Activated CD4-positive, CD25-positive, alpha-beta regulatory T cell treated with anti-CD3 and anti-CD28 coated beads, Interleukin-2, amount 50 U/mL, for 24 hours (primary cell): ENCODE measurements at regions not wholly inside any gene's neighbourhood (a gene's known extent, or its start where the extent isn't known, plus 50 kb on each side); places are given as distances from the start of the nearest gene placed in this dataset.

Experiments used
- ATAC-seq, 2 donors: fragments of 150-1000 bp; cut with Tn5 transposase; one replicate each; pipeline ENCODE4 v1.10.0; 2021; ENCODE audit warnings: mild to moderate bottlenecking in 1 of 2, moderate library complexity in 1 of 2

DNA sequence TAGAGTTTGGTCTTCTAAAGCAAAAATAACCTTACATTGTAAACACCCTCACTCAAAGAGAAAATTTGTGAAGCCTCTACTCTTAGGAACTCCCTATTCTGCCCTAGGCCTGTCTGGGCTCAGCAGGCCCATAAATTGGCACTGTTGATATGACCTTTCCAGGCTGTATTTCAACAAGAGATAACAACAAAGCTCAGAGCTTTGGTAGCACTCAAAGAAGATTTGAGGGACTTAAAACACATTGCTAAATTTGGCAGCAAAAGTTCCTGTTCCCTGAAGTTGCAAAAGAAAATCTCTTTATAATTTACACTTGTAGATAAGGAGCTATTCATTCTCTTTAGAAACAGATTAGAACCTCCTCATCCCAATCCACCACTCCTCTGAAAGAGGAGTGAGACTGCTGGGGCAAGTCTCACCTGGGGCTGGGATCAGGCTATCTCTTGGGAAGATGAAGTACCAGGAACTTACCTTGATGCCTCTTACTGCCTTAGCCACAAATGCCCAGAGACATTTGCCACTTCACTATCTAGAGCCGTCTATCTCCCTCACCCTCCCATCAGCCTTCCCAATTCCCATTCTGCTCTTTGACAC, 110.4 kb upstream of the AKIP1 start:
- no peak for ATAC-seq

DNA sequence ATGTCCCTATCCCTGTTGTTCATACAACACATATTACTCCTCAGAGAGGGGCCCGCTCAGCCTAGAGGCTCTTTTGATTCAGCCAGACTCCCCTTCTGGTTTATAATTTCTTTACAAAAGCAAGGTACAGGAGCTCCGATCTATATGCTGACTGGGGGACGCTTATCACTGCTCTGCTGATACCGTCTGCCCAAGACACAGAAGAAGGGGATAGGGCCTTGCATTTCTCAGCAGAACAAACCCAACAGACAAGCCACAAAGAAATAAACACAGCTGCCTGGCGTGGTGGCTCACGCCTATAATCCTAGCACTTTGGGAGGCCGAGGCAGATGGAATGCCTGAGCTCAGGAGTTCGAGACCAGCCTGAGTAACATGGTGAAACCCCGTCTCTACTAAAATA, 109.9 kb upstream of the AKIP1 start:
- no peak for ATAC-seq

DNA sequence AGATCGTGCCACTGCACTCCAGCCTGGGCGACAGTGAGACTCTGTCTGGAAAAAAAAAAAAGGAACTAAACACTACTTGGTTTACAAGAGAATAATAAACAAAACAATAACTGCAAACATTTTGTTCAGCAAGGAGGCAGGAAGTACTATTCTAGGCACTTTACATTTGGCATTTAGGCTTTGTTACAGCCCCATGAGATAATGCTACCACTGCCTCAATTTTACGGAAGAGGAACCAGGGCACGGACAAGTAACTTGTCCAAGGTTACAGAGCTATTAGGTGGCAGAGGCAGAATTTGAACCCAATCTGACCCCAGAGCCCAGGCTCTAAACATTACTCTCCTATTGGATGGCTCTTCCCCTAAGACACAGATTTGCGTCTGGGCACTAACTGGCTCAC, 108.7 kb upstream of the AKIP1 start:
- ATAC-seq, result no peak

DNA sequence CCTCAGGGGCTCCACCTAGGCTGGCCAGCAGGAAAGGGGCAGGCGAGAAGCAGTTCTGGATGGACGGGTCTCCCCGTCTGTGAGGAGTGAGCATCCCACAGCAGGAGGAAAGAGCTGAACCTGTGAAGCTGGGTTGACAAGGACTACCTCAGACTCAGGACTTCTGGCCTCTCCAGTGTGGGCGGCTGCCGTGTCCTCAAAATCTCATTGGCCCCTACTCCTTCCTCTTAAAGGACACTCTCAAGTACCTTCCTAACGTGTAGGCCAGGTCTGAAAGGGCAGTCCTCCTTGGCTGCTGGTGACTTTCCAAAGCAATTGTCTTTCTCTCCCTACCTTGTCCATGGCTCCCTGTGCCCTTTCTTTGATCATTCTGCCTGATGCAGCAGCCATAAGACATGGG, 107.0 kb upstream of the AKIP1 start:
- no peak for ATAC-seq

DNA sequence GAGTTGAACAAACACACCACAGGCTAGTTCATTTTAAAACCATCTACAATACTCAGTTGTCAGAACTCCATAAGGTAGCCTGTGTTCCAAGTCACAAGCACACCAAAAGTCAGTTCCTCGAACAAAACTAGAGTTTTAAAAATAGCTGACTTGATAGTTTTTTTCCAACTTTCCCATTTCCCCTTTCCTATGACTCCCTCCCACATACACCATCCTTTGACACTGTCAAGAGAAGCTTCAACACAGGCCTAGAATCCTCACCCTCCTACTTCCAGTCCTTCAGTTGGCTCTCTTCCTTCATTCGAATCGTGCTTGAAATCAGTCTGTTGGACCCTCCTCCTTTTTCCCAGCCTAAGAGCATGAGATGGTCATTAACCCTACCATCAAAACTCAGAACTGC, 105.7 kb upstream of the AKIP1 start:
- ATAC-seq, result no peak

DNA sequence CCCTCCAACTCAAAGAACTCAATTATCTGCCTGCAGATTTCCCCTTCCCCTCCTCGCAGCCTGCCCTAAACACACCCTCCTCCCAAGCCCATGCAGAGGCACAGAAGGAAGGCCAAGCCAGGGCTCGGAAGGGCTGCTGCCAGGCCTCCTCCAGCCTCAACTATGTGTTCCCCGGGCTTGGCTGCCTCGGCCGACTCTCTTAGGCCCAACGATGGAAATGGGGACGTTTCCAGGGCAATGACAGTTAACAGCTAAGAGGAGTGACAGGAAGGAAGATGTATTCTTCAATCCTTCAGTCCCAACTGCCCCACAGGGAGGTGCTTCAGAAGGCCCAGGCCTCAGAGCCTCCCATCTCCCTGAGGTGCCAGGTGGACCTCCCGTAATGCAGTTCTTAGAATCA, 104.0 kb upstream of the AKIP1 start:
- ATAC-seq, result no peak

DNA sequence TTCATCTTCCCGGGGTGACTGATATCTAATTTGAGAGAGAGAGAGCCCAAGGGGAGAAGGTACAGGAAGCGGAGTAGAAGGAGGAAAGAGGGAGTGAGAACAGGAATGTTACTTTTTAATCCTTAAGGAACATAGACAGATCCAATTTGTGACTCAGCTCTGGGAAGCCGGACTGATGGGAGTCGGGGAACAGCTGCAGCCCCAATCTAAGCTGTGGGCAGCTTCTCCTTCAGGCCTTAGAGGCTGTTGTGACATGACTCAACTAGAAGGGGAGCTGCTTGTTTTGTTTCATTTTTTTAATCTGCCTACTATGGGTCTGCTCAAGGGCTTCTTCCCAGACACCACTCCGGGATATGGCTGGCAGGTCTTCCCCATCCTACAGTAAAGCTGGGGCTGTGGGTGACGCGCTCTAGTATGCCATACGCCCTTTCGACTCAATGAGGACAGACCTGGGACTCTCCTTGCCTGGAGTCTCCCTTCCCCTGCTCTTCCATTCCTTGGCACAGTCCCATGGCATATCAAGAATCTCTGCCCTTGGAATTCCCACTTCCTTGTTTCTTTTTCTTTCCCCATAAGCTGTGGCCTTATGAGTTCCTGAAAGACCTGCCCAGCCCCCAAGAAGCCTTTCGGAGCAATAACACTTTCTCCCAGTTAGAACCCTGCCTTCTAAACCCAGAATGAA, 103.3 kb upstream of the AKIP1 start:
- ATAC-seq, result no peak

DNA sequence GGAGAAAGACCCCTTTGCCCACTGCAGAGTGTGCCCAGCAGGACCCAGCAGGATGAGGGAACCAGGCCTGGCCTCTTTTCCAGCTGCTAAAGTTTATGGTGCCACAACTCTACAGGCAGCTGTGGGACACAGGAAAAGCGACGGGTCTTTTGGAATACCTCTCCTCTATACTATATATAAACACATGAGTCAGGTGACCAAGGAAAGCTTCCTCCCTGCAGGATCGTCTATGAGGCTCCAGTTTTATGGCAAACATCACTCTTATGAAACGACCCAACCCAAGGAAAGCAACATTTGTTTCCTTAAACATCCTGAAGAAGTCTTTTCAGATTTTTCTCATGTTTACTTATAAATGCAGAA, 102.8 kb upstream of the AKIP1 start:
- ATAC-seq, result no peak

DNA sequence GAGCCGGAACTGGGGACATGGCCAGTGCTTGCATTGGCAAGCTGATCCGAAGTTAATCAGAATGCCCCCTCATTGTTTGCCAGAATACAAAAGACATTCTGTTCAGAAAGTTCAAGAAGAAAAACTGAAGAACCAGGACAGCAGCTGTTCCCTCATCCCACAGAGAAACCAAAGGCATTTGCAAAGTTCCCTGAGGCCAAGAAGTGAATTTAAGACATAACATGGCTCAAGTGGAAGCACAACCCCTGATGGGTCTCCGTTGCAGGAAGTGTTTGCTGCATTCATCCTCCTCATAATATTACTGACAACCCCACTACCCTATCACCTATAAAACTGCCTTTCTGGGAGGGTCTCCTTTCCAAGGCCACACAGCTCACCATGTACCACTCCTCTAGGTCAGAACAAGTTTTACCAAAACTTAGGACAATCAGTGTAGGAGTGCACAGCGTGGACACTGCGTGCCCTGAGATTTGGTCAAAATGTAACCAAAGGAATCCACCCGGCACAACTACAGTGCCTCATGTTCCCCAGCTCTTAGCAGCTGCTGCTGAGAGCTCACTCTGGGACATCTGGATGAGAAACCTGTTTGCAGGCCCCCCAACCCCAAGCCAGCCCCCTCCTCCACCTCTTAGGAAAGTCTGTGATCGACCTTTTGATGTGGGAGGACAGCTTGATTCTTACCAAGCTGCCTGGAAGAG, 101.6 kb upstream of the AKIP1 start:
- ATAC-seq, result no peak

DNA sequence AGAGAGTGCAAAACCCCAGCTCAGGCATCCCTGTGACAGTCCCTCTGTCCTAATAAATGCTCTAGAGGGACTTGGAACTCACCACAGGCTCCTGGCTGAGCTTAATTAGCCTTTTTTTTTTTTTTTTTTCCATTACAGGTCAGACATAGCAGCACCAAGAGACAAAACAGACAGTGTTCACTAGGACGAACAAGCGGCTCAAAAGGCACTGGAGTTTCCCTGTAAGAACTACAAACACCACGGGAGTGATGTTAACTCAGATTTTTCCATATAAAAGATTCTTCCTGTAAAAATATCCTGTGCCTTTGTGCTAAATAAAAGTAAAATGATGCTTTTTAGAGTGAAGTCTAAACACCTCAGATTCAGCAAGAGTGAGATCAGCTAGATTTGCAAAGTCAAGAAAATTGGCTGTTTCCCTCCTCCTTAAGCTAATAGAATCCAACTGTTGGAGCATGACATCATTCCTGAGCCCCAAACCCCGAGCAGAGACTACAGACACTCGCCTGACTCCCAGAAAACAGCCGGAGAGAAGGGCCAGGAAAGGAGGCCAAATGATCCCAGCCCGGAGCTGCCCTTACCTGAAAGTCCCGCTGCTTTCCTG, 101.0 kb upstream of the AKIP1 start:
- no peak for ATAC-seq

DNA sequence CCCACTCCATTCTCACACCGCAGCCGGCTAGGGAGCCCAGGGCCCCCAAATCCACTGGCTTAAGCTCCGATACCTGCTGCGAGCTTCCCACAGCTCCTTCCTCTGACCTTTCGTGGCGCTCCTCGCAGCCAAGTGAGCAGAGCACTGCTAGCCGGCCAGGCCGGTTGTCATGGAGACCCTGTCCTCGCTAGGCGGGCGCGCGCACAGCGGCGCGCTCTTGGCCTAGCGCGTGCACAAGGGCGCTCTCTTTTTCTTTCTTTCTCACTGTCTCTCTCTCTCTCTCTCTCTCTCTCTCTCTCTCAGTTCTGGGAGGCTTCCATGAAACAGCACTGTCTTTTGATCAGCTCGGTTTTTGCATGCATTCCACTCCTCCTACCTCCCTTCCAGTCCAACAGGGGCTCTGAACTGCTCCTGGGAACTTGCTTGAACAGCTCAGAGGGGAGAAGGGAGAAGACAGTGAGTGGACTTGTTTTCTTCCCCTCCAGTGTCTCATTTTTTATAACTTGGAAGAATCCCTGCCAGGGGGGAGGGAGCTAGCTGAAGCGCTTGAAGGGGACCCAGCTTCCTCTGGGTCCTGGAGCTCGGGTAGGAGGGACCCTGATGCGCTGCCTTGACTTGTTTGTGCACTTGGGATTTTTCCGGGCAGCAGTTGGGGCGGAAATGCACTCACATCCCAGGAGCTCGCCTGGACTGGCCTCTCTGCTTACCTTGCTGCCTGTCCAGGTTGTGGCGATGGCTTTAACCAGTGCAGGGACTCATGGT, 100.3 kb upstream of the AKIP1 start:
- no peak for ATAC-seq

DNA sequence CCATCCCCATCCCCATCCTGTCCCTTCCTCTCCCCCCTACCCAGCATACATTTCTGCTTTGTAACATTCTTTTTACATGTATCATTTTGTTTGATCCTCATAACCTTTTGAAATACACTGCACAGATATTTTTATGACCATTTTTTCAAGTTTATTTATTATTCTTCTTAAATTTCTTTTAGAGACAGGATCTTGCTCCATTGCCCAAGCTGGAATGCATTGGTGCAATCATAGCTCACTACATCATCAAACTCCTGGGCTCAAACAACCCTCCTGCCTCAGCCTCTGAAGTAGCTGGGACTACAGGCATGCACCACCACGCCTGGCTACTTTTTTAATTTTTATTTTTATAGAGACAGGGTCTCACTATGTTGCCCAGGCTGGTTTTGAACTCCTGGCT, 99.4 kb upstream of the AKIP1 start:
- ATAC-seq, result no peak

DNA sequence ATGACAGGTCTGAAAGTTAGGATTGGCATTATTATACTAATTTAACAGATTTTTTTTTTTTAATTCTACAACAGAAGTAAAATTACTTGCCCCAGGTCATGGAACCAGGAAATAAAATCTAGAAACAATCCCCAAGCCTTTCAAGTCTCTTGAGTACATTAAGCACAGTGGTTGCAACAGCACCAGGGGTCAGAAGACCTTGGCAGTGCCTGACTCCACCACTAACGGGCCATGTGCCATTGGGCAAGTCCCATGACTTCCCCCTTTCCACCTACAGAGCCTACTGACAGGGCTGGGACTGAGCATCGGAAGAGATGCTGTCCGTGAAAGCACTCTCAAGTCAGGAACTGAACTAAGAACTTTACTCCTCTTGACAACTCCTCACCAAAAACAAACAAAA, 98.6 kb upstream of the AKIP1 start:
- no peak for ATAC-seq

DNA sequence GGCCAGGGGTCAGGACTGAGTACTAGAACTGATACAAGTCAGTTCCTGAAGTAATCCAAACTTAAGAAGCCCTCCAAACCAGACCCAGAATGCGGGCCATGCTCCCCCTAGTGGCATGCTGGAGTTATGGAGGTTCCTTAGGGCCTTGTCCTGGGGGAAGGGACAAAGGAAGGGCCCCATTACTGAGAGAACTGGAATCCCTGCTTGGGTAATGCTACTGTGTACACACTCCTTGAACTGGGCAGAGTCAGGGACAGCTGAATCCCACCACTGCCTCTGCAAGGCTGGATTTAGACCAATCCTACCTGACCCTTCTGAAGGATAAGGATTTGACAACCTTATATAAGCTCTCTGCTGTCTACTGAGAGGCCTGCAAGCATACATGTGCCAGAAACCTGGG, 97.3 kb upstream of the AKIP1 start:
- peak; percentile 35 to 67 for ATAC-seq

DNA sequence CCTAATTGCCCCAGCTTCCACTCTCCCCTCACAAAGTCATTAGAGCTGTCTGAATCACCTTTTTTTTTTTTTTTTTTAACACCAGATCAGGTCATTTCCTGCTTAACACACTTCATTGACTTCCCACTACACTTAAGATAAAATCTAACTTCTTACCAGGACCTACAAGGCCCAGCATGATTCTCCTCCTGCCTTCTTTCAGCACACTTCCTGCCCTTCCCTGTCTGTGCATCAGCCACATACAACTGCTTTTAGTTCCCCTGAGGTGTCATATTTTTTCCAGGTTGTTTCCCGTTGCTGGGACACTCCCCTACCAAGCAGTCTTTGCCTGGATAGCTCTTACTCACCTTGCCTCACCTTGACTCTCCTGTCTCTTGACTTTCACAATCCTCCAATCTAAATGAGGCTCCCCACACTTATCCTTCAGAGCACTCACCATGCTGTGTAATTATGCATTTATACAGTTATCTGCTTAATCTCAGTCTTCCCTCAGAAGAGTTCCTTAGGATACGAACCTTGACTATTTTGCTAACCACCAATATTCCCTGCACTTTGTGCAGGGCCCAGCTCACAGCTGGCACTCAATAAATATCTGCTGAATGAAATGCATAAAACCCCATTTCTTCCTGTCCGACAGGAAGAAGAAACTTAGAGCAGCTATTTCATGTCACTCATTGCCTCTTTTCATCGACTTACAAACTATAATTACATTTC, 96.6 kb upstream of the AKIP1 start:
- no peak for ATAC-seq

DNA sequence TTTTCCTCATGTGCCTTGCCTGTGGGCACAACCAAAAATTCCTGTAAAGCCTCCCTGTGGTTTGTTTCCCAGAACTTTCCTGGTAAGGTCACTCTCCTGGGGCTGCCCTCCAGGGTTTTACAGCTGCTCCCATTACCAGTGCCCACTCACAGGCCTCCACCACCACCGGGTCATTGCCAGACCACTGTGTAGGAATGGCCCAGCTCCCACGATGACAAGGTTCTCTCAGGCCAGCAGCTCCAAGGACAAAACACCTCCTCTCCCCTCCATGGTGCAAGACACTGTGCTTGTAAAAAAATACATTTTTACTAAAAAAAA, 96.1 kb upstream of the AKIP1 start:
- ATAC-seq, result no peak

DNA sequence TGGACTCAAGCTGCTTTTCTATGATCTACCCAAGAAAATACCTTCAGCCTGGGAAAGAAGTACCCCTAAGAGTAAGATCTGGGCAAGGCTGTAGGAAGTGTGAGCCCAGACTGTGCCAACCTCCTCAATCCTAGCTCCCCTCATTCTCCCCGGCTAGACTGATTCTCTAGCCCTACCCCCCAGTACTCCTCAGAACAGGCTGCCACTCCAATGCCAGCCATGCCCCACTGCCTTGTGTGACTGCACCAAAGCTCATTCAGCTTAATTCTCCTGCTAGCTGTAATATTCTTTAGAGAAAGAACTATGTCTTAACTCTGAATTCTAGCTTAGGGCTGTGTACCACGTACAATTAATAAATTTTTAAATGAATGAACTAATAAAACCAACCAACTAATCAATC, 92.6 kb upstream of the AKIP1 start:
- no peak for ATAC-seq

DNA sequence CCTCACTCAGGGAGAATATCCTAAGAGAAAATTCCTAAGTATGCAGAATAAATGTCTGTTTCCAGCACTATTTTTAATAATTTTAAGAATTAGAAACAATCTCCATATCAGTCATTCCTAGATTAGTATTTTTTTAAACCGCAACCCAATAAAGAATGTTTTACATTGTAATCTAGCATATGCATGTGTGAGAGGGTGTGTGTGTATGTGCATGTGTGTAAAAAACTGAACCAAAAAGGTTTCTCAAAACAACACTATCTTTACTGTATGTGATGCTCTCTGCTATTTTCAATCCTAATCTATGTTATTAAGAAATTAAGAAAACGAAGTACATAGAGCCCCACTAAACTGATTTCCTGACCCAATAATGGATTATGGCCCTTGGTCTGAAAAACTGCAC, 90.6 kb upstream of the AKIP1 start:
- ATAC-seq, result no peak

DNA sequence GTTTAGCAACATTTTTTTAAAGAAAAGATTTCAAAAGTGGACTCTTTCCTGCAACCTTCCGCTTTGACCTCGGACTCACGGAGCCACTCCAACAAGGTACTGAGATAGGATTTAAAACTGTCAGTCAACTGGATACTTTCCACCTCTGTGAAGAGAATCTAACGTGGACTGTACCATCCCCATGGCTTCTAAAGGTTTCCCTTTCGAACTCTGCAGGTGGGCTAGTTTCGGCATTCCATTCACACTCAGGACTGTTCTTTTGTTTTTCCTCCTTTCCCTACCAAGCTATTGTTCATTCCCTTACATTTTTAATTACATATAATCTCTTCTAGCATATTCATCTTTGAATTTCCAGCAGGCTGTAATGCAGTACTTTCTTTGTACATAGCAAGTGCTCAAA, 88.5 kb upstream of the AKIP1 start:
- no peak for ATAC-seq

DNA sequence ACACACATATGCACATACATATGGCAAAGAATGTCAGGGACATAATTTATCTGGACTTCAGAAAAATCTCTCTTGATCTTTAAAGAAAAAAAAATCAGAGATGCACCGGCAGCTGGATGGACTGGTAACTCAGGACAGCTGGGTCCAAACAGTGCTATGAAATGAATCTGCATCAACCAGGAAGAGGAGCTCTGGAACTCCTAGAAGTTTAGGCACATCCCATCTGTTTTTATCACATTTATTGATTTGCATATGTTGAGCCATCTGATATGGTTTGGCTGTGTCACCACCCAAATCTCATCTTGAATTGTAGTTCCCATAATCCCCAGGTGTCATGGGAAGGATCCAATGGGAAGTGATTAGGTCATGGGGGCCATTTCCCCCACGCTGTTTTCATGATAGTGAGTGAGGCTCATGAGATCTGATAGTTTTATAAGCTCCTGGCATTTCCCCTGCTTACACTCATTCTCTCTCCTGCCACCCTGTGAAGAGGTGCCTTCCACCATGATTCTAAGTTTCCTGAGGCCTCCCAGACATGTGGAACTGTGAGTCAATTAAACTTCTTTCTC, 87.7 kb upstream of the AKIP1 start:
- no peak for ATAC-seq

DNA sequence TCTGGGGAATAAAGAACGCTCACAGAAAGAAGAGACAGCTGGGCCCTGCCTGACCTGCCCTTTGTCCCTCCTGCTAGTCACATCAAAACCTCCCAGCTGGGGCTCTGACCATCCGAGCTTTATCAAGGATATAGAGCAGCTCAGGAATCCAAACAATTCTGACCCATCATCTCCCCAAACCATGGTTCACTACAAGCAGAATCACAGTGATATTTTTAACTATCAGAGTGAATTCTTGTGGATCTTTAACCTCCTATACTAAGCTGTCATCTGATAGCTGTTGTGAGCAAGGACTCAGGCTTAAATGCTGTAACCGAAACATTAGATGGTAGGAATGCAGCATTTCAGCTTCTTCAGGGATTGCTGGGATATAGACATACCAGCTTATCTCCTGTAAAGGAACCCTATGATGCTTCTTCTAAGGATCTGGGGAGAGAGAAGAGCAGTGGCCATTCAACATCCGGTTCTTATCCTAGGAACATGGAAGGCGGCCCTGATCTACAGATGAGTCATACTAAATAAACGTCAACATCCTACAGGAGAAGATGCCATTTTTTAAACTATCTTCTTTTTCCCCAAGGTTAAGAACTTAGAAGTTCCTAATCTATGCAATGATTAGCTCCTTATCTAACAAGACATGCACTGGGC, 84.7 kb upstream of the AKIP1 start:
- ATAC-seq, result no peak
